ENCODE measurements at regions not wholly inside any gene's neighbourhood (a gene's known extent, or its start where the extent isn't known, plus 50 kb on each side); places are given as distances from the start of the nearest gene placed in this dataset.

DNA sequence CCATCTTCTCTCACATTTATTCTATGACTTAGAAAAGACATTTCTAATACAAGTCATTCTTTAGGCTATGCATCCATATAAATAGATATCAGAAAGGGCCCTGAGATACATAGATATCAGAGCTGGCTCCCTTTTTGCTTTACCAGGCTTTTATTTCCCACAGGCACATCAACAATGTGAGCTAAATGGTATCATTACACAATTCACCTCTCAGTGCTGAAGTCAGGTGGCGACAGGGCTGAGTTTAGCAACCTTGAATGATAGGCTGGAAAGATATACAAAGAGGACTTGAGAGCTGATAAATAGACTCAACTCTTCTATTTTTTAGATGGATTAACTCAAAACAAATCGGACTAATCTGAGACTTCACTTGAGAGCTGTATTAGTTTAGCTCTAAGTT, 189.2 kb upstream of the COL1A2 start:
- FAIRE-seq, result no peak
- DNase-seq (ENCODE audit: insufficient read length), result no peak
- no peak for TF ChIP-seq POLR2AphosphoS5 (IDR thresholded peaks at IDR 0.05; ENCODE audit: low read depth, low read length)
- TF ChIP-seq POLR2A (IDR thresholded peaks at IDR 0.05; ENCODE audit: low read depth, low read length), result no peak
- no peak for TF ChIP-seq TAF1 (IDR thresholded peaks at IDR 0.05; ENCODE audit: borderline replicate concordance, low read depth, low read length)

GRCh38 chr7:94206295-94206694, 188.4 kb upstream of the COL1A2 start:
- DNase-seq (ENCODE audit: insufficient read length), result no peak
- TF ChIP-seq TAF1 (IDR thresholded peaks at IDR 0.05; ENCODE audit: borderline replicate concordance, low read depth, low read length) (no peak), POLR2AphosphoS5 (IDR thresholded peaks at IDR 0.05; ENCODE audit: low read depth, low read length) (no peak), POLR2A (IDR thresholded peaks at IDR 0.05; ENCODE audit: low read depth, low read length) (no peak)
- no peak for FAIRE-seq

DNA sequence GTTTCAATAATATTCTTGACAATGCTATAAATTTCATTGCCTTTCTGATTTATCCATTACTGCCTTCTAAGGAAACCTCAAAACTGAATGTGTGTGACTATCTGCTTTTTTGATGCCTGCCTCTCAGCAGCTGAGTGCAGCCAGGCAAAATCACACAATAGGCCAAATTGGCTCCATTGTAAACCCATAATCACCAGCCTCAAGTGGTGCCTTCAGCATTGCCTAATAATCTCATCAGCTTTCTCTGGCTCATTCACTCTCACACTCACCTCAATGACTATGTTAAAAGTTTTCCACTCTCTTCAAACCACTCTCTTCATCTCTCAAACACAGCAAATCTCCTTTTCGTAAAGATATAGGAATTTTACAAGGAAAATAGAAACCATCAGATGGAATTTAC, 182.5 kb upstream of the COL1A2 start:
- no peak for DNase-seq (ENCODE audit: insufficient read length)
- no peak for FAIRE-seq
- no peak for TF ChIP-seq TAF1 (IDR thresholded peaks at IDR 0.05; ENCODE audit: borderline replicate concordance, low read depth, low read length)
- TF ChIP-seq POLR2AphosphoS5 (IDR thresholded peaks at IDR 0.05; ENCODE audit: low read depth, low read length), result no peak
- TF ChIP-seq POLR2A (IDR thresholded peaks at IDR 0.05; ENCODE audit: low read depth, low read length), result no peak

- no peak for FAIRE-seq
- TF ChIP-seq TAF1 (IDR thresholded peaks at IDR 0.05; ENCODE audit: borderline replicate concordance, low read depth, low read length) (no peak), POLR2AphosphoS5 (IDR thresholded peaks at IDR 0.05; ENCODE audit: low read depth, low read length) (no peak), POLR2A (IDR thresholded peaks at IDR 0.05; ENCODE audit: low read depth, low read length) (no peak)
- DNase-seq (ENCODE audit: insufficient read length), result no peak
These were observed 177.7 kb upstream of the COL1A2 start for GRCh38 chr7:94216944-94217461.

DNA sequence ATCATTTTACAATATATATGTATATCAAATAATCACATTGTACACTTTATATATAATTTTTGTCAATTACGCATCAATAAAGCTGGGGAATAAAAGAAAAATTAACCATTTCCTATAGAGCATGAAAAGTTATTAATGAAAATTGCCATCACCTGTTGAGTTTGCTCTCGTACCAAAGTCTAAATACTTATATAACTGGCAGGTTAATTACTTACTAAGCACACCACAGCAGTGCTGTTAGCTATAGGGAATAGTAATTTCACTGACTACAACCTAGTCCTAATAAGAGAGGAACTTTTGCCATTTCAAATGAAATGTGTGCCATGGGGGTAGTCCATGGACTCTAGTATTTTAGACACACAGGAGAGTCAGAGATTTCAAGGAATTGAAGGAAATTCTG, 176.9 kb upstream of the COL1A2 start:
- no peak for TF ChIP-seq TAF1 (IDR thresholded peaks at IDR 0.05; ENCODE audit: borderline replicate concordance, low read depth, low read length)
- no peak for TF ChIP-seq POLR2A (IDR thresholded peaks at IDR 0.05; ENCODE audit: low read depth, low read length)
- TF ChIP-seq POLR2AphosphoS5 (IDR thresholded peaks at IDR 0.05; ENCODE audit: low read depth, low read length), result no peak
- FAIRE-seq (no peak), DNase-seq (ENCODE audit: insufficient read length) (no peak)

GRCh38 chr7:94222516-94222915, 172.2 kb upstream of the COL1A2 start:
- FAIRE-seq (no peak), DNase-seq (ENCODE audit: insufficient read length) (no peak)
- no peak for TF ChIP-seq POLR2AphosphoS5 (IDR thresholded peaks at IDR 0.05; ENCODE audit: low read depth, low read length)
- TF ChIP-seq POLR2A (IDR thresholded peaks at IDR 0.05; ENCODE audit: low read depth, low read length), result no peak
- TF ChIP-seq TAF1 (IDR thresholded peaks at IDR 0.05; ENCODE audit: borderline replicate concordance, low read depth, low read length), result no peak

DNA sequence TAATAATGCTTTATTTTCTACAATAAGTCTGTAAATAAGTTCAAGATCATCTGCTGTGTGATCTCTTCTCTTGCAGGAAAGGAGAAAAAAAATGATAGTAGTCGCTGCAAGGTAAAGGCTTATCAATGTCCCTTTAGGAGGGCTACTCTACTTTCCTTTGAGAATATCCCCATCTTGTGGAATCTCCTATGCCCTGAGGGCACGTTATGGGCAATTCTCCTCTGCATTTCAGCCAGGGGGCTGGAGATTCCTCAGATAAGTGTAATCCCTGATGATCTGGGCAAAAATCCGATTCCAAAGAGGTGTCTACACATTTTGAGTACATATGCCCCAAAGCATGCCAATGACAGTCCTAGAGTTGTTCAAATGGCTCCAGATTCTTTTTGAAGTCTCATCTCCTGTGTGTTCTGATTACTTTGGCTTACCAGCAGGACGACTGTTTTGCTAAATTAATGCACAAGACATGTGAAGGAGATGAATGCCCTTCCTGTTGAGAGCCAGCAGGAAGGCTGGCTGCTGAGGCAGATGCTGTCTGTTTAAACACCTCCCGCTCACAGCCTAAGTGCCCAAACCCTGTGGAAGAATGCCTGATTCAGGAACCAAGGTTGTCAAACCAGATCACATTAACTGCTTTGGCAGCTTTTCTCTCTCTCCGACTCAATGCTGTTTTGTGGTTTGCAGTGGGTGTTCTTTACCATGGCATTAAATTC, 171.2 kb upstream of the COL1A2 start:
- no peak for DNase-seq (ENCODE audit: insufficient read length)
- no peak for FAIRE-seq

DNA sequence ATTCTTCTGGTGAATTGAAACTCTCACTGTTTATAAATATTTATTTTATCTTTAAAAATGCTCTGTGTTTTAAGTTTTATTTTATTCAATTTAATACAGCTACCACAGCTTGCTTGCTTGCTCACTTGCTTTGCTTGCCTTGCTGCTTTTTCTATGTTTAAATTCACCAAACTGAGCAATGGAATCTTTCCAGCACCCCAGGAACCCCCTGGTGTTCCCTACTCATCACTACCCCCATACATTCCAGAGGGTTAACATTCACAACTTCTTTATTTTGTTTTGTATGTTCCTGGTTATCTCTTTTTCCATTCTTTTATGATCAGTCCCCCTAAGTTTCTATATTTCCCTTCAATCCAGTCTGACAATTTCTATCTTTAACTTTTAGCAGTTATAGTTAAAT, 166.5 kb upstream of the COL1A2 start:
- FAIRE-seq (no peak), DNase-seq (ENCODE audit: insufficient read length) (no peak)
- TF ChIP-seq TAF1 (IDR thresholded peaks at IDR 0.05; ENCODE audit: borderline replicate concordance, low read depth, low read length) (no peak), POLR2AphosphoS5 (IDR thresholded peaks at IDR 0.05; ENCODE audit: low read depth, low read length) (no peak), POLR2A (IDR thresholded peaks at IDR 0.05; ENCODE audit: low read depth, low read length) (no peak)

More for the DNA sequence above, 171.2 kb upstream of the COL1A2 start:
- TF ChIP-seq TAF1 (IDR thresholded peaks at IDR 0.05; ENCODE audit: borderline replicate concordance, low read depth, low read length), result no peak
- TF ChIP-seq POLR2A (IDR thresholded peaks at IDR 0.05; ENCODE audit: low read depth, low read length), result no peak
- no peak for TF ChIP-seq POLR2AphosphoS5 (IDR thresholded peaks at IDR 0.05; ENCODE audit: low read depth, low read length)

DNA sequence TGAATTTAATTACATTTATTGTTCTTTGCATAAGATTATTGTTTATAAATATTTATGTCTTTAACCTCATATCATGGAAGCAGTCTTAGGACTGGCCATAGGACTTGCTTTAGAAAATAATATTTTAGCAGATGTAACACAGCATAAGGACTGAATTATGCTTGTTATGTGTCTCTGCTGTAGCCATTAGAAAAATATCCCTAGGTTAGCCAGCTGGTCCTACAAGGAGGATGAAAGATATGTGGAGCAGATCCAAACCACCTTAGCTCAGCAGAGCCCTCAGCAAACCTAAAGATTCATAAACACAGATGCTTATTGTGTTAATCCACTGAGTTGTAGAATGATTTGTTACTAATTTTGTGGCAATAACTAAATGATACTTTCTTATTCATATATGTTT, 166.0 kb upstream of the COL1A2 start:
- no peak for DNase-seq (ENCODE audit: insufficient read length)
- TF ChIP-seq POLR2A (IDR thresholded peaks at IDR 0.05; ENCODE audit: low read depth, low read length) (no peak), TAF1 (IDR thresholded peaks at IDR 0.05; ENCODE audit: borderline replicate concordance, low read depth, low read length) (no peak), POLR2AphosphoS5 (IDR thresholded peaks at IDR 0.05; ENCODE audit: low read depth, low read length) (no peak)
- no peak for FAIRE-seq

DNA sequence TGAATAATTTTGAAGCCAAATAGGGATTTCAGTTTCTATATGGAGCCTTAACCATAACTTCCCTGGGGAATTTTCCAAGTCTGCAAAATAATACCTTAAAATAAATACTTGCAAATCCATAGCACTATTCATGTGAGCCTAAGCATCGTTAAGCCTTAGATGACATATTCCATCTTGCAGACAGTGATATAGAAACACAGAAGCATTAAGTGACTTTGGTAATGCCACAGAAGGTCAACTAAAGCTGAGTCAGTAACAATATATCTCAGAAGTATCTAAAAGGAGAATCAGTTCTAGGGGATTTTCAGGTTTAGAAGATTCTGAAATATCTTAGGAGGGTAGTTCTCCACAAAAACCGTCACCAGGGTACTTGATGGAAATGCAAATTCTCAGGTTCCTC, 163.4 kb upstream of the COL1A2 start:
- TF ChIP-seq POLR2AphosphoS5 (IDR thresholded peaks at IDR 0.05; ENCODE audit: low read depth, low read length) (no peak), TAF1 (IDR thresholded peaks at IDR 0.05; ENCODE audit: borderline replicate concordance, low read depth, low read length) (no peak), POLR2A (IDR thresholded peaks at IDR 0.05; ENCODE audit: low read depth, low read length) (no peak)
- FAIRE-seq (no peak), DNase-seq (ENCODE audit: insufficient read length) (no peak)

GRCh38 chr7:94236960-94237359, 157.7 kb upstream of the COL1A2 start:
- no peak for TF ChIP-seq POLR2A (IDR thresholded peaks at IDR 0.05; ENCODE audit: low read depth, low read length)
- TF ChIP-seq TAF1 (IDR thresholded peaks at IDR 0.05; ENCODE audit: borderline replicate concordance, low read depth, low read length), result no peak
- TF ChIP-seq POLR2AphosphoS5 (IDR thresholded peaks at IDR 0.05; ENCODE audit: low read depth, low read length), result no peak
- no peak for DNase-seq (ENCODE audit: insufficient read length)
- FAIRE-seq, result no peak

DNA sequence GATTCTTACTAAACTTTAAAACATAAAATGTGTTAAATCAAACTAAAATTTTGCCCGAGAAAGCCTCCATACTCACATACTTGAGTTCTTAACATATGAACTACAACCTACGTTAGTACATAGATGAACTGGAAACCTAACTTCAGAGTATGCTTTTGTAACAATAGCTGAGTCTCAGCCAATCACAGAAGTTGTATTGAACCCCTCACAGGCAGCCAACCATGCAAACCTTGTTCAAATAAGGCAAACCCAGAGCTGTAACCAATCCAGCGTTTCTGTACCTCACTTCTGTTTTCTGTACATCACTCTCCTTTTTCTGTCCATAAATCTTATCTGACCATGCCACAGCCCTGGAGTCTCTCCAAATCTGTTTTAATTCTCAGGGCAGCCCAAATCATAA, 157.3 kb upstream of the COL1A2 start:
- FAIRE-seq (no peak), DNase-seq (ENCODE audit: insufficient read length) (no peak)
- TF ChIP-seq TAF1 (IDR thresholded peaks at IDR 0.05; ENCODE audit: borderline replicate concordance, low read depth, low read length), result no peak
